Left ventricle myocardium inferior (tissue), 1 donor: ENCODE measurements at regions not wholly inside any gene's neighbourhood (a gene's known extent, or its start where the extent isn't known, plus 50 kb on each side); places are given as distances from the start of the nearest gene placed in this dataset.

Experiments
- DNase-seq: peaks from one replicate; pipeline ENCODE4 v3.0.0-alpha.2; 2020
- H3K27ac ChIP-seq: fragments of 200-600 bp; replicated peaks from 2 replicates; pipeline ENCODE4 v1.8.0; 2021
- H3K27me3 ChIP-seq: fragments of 200-600 bp; 2 replicates; pipeline ENCODE4 v1.8.0; 2021; ENCODE audit warnings: low read depth
- H3K36me3 ChIP-seq: fragments of 200-600 bp; 2 replicates; pipeline ENCODE4 v1.8.0; 2021
- H3K4me1 ChIP-seq: fragments of 200-600 bp; 2 replicates; pipeline ENCODE4 v1.8.0; 2021
- H3K4me3 ChIP-seq: fragments of 200-600 bp; 2 replicates; pipeline ENCODE4 v1.8.0; 2021; ENCODE audit warnings: mild to moderate bottlenecking, moderate library complexity
- H3K9me3 ChIP-seq: fragments of 200-600 bp; replicated peaks from 2 replicates; pipeline ENCODE4 v1.8.0; 2021
- intact Hi-C: fragments of 100-400 bp; cut with micrococcal nuclease; formaldehyde crosslinking; loops from one replicate; pipeline ENCODE4 v1.11.0; 2022
- TF ChIP-seq, protein P1 (sequence below): fragments of 200-600 bp; IDR thresholded peaks from 2 replicates; pipeline ENCODE4 v1.8.0; 2021; ENCODE audit warnings: antibody characterized with exemption, mild to moderate bottlenecking, borderline replicate concordance
- donor health status: DM: no; HTN: yes; CAD: no; lungs with severe emphysema.

DNA sequence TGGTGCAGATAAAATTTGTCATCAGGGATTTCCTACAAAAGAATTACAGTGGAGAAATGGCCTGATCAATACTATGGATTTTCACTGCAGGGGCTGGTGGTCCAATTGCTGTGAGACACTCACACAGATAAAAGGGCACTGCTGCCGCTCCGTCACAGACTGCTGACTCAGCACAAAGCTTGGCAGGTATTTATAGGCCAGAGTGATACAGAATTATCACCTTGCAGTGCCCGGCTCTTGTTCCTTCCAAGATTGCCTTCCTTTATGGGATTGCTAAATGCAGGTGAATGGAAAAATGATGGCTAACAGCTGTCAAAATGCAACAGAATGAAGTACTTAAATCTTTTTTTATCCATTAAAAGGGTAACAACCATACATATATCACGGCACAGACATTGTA, 247.8 kb upstream of the ZFP64 start:
- intact Hi-C loops: no loop called here
- H3K9me3 ChIP-seq: no peaks in the 10 kb centered on the region
- peaks cover 29% of the 10 kb centered on the region for H3K27me3 ChIP-seq
- H3K36me3 ChIP-seq: no peaks in the 10 kb centered on the region
- no peak overlapping the region for H3K4me3 ChIP-seq
- H3K4me1 ChIP-seq: no peaks in the 10 kb centered on the region
- no peak overlapping the region for H3K27ac ChIP-seq
- no peak for DNase-seq
- TF ChIP-seq, protein P1, sequence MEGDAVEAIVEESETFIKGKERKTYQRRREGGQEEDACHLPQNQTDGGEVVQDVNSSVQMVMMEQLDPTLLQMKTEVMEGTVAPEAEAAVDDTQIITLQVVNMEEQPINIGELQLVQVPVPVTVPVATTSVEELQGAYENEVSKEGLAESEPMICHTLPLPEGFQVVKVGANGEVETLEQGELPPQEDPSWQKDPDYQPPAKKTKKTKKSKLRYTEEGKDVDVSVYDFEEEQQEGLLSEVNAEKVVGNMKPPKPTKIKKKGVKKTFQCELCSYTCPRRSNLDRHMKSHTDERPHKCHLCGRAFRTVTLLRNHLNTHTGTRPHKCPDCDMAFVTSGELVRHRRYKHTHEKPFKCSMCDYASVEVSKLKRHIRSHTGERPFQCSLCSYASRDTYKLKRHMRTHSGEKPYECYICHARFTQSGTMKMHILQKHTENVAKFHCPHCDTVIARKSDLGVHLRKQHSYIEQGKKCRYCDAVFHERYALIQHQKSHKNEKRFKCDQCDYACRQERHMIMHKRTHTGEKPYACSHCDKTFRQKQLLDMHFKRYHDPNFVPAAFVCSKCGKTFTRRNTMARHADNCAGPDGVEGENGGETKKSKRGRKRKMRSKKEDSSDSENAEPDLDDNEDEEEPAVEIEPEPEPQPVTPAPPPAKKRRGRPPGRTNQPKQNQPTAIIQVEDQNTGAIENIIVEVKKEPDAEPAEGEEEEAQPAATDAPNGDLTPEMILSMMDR: no peak

DNA sequence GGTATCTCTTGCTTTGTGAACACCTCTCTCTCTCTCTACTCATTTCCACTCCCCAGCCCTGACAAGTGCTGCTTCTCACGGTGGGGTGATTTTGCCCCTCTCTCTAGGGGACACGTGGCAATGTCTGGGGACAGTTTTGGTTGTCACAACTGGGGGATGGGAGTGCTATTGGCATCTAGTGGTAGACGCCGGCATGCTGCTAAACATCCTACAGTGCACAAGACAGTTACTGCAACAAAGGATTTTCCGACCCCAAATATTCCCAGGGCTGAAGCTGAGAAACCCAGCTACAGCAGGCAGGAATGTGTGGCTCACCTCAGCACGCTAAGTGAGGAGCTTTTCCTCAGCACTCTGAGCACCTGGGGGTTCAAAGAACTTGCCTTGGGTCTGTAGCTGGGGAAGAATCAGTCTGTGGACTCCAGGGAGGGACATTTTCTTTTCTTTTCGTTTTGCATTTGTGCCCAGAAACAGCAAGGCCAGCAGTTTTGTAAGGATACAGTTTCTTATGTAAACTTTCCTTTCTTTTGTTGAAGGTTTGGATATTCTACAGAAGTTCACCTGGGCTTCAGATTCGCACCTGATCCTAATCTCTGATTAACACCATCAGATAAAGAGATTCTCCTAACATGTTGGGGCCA, 246.9 kb upstream of the ZFP64 start:
- H3K36me3 ChIP-seq: no peaks in the 10 kb centered on the region
- intact Hi-C loops: no loop called here

DNA sequence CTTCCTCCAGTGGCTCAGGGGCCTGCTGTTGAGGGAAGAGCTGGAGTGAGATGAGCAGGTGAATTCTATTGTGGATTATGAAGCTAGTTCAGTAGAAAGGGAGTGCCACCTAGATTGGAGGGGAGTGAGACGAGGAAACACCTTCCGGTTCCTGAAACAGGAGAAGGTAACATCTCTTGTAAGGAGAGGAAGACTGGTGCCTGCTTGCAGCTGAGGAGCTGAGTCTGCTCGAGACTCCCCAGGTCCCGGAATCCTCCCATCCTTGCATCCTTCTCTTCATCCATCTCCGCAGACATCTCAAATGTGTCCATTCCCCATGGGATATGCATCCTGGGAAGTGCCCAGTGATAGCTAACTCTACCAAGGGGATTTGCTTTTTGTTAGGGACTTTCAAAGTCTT, 242.9 kb upstream of the ZFP64 start:
- peaks cover 15% of the 10 kb centered on the region for H3K27me3 ChIP-seq
- TF ChIP-seq, protein P1: no peak
- no peak overlapping the region for H3K4me3 ChIP-seq
- DNase-seq: no peak
- H3K27ac ChIP-seq: no peak overlapping the region
- H3K4me1 ChIP-seq: no peaks in the 10 kb centered on the region
- no peaks in the 10 kb centered on the region for H3K36me3 ChIP-seq
- peaks cover 9% of the 10 kb centered on the region for H3K9me3 ChIP-seq
- intact Hi-C loops: no loop called here

More for the DNA sequence above, 246.9 kb upstream of the ZFP64 start:
- no peak overlapping the region for H3K4me3 ChIP-seq
- H3K9me3 ChIP-seq: peaks cover 4% of the 10 kb centered on the region
- H3K4me1 ChIP-seq: no peaks in the 10 kb centered on the region
- TF ChIP-seq, protein P1: no peak
- no peak for DNase-seq
- H3K27me3 ChIP-seq: peaks cover 29% of the 10 kb centered on the region
- no peak overlapping the region for H3K27ac ChIP-seq

DNA sequence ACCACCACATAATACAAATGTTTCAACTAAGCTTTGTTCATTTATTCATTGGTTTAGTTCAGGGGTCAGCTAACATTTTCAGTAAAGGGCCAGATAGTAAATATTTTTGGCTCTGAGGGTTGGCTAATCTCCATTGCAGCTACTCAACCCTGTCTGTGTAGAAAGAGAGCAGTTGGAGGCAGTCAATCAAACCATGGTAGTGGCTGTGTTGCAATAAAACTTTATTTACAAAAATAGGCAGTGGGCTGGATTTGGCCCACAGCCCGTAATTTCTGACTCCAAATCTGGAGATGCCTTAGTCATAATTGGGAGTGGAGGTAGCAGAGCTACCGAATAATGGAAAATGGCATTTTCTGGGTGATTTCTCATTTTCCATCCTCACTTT, 242.5 kb upstream of the ZFP64 start:
- DNase-seq: no peak
- TF ChIP-seq, protein P1: no peak
- Histone ChIP-seq H3K4me1 (no peaks in the 10 kb centered on the region), H3K4me3 (no peak overlapping the region), H3K9me3 (peaks cover 13% of the 10 kb centered on the region), H3K27ac (no peak overlapping the region), H3K27me3 (peaks cover 11% of the 10 kb centered on the region), H3K36me3 (no peaks in the 10 kb centered on the region)
- intact Hi-C loops: no loop called here

DNA sequence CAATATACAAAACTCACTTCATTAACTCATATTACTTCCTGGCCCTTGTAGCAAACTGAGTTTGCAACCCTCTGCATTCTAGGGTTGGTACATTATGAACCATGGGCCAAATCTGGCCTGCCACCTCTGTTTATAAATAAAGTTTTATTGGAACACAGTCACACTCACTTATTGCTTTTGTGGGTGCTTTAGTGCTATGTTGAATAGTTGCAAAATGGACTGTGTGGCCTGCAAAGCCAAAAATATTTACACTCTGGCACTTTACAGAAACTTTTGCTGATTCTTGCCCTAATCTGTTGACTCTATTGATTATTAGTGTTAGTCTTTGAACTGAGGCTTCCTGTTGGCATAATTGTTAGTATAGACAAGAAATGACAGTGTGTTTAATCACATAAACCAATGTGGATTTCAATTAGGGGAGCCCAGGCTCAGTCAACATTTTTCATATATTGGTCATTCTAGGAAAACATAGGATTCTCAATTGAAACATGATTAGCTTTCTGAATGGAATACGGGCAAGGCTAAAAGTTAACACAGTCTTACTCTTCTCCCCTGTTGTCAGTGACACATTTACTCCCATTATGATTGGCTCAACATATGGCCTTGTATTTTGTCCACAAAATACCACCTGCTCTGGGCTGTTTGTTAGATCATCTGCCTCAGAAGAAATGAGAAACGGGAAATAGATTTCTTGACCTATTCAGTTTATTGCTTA, 241.9 kb upstream of the ZFP64 start:
- Histone ChIP-seq H3K4me3 (no peak overlapping the region), H3K27ac (no peak overlapping the region), H3K27me3 (peaks cover 6% of the 10 kb centered on the region), H3K36me3 (no peaks in the 10 kb centered on the region), H3K9me3 (peaks cover 17% of the 10 kb centered on the region), H3K4me1 (no peaks in the 10 kb centered on the region)
- intact Hi-C loops: no loop called here
- no peak for DNase-seq
- TF ChIP-seq, protein P1: no peak
